ENCODE measurements at regions not wholly inside any gene's neighbourhood (a gene's known extent, or its start where the extent isn't known, plus 50 kb on each side); places are given as distances from the start of the nearest gene placed in this dataset.

DNA sequence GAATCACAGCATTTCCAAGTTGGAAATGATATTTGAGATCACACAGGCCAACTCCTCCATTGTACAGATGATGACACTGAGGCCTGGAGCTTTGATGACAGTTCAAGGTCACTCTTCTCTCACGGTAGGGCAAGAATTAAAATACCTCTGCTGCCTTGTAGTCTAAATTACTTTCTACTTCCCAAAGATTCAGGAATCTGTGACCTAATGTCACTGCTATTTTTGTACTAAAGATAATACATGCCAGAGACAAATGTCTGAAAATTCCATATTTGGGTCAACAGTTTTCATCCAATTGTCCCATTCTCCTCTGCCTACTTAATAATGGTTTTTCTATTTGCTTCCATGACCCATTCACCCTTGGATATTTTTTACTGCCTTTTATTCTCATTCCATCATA, 160.0 kb downstream of the SOD2 start:
- no peaks in the 10 kb centered on the region for H3K9me3 ChIP-seq
- H3K27ac ChIP-seq: no peak overlapping the region
- H3K27me3 ChIP-seq: no peaks in the 10 kb centered on the region
- intact Hi-C loops (cut with DNase I): no loop called here
- ATAC-seq (no peak), DNase-seq (no peak)
- TF ChIP-seq POLR2A (IDR thresholded peaks at IDR 0.05): no peak
- TF ChIP-seq, protein P1, sequence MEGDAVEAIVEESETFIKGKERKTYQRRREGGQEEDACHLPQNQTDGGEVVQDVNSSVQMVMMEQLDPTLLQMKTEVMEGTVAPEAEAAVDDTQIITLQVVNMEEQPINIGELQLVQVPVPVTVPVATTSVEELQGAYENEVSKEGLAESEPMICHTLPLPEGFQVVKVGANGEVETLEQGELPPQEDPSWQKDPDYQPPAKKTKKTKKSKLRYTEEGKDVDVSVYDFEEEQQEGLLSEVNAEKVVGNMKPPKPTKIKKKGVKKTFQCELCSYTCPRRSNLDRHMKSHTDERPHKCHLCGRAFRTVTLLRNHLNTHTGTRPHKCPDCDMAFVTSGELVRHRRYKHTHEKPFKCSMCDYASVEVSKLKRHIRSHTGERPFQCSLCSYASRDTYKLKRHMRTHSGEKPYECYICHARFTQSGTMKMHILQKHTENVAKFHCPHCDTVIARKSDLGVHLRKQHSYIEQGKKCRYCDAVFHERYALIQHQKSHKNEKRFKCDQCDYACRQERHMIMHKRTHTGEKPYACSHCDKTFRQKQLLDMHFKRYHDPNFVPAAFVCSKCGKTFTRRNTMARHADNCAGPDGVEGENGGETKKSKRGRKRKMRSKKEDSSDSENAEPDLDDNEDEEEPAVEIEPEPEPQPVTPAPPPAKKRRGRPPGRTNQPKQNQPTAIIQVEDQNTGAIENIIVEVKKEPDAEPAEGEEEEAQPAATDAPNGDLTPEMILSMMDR (IDR thresholded peaks at IDR 0.05): no peak
- WGBS, 4 donors: 6 to 35% (median 26%) methylated on average over 1 of the region's 1 CpG
- peaks cover 0 to 14% (median 0%) of the 10 kb centered on the region in 12 donors for H3K4me1 ChIP-seq
- H3K4me3 ChIP-seq: no peak overlapping the region
- no peaks in the 10 kb centered on the region for H3K36me3 ChIP-seq

GRCh38 chr6:159532155-159532554, 160.9 kb downstream of the SOD2 start:
- Histone ChIP-seq H3K4me1 (peaks cover 0 to 14% (median 0%) of the 10 kb centered on the region in 12 donors), H3K4me3 (no peak overlapping the region), H3K36me3 (no peaks in the 10 kb centered on the region), H3K9me3 (no peaks in the 10 kb centered on the region), H3K27ac (no peak overlapping the region), H3K27me3 (no peaks in the 10 kb centered on the region)
- intact Hi-C loops (cut with DNase I): no loop called here
- no peak for TF ChIP-seq POLR2A (IDR thresholded peaks at IDR 0.05)
- TF ChIP-seq, protein P1 (IDR thresholded peaks at IDR 0.05): no peak
- ATAC-seq: no peak
- no peak for DNase-seq
- WGBS, 4 donors: 82 to 96% (median 91%) methylated on average over 6 of the region's 6 CpGs

GRCh38 chr6:159529934-159530333, 163.1 kb downstream of the SOD2 start:
- Histone ChIP-seq H3K4me1 (peaks cover 0 to 14% (median 0%) of the 10 kb centered on the region in 12 donors), H3K9me3 (no peaks in the 10 kb centered on the region), H3K36me3 (no peaks in the 10 kb centered on the region), H3K4me3 (no peak overlapping the region), H3K27ac (peak overlapping the region in 1 of 12 donors; percentile 24), H3K27me3 (peaks cover 0 to 5% (median 0%) of the 10 kb centered on the region in 9 donors)
- intact Hi-C loops (cut with DNase I): no loop called here
- DNase-seq (peak in 1 of 5 donors; percentile 41), ATAC-seq (peak in 3 of 4 donors; percentile 31 to 73 (median 43))
- 64 to 79% (median 73%) methylated on average over 7 of the region's 7 CpGs for WGBS, 4 donors
- no peak for TF ChIP-seq POLR2A (IDR thresholded peaks at IDR 0.05)
- TF ChIP-seq, protein P1 (IDR thresholded peaks at IDR 0.05): no peak

- Histone ChIP-seq H3K27me3 (peaks cover 0 to 5% (median 0%) of the 10 kb centered on the region in 9 donors), H3K4me1 (peaks cover 0 to 10% (median 0%) of the 10 kb centered on the region in 12 donors), H3K9me3 (no peaks in the 10 kb centered on the region), H3K4me3 (no peak overlapping the region), H3K27ac (no peak overlapping the region), H3K36me3 (no peaks in the 10 kb centered on the region)
- intact Hi-C loops (cut with DNase I): no loop called here
- 85 to 96% (median 95%) methylated on average over 1 of the region's 1 CpG for WGBS, 4 donors
- ATAC-seq: no peak
- TF ChIP-seq POLR2A (IDR thresholded peaks at IDR 0.05): no peak
- TF ChIP-seq, protein P1 (IDR thresholded peaks at IDR 0.05): no peak
- DNase-seq: no peak
Observed at GRCh38 chr6:159527351-159527750, 165.7 kb downstream of the SOD2 start.
